ENCODE measurements at regions not wholly inside any gene's neighbourhood (a gene's known extent, or its start where the extent isn't known, plus 50 kb on each side); places are given as distances from the start of the nearest gene placed in this dataset.

- no peak for TF ChIP-seq CTCF (IDR thresholded peaks at IDR 0.05)
- no peak for TF ChIP-seq POLR2A (IDR thresholded peaks at IDR 0.05)
- TF ChIP-seq POLR2AphosphoS5 (IDR thresholded peaks at IDR 0.05), result no peak
- TF ChIP-seq EP300 (IDR thresholded peaks at IDR 0.05), result no peak
These were observed 55.2 kb upstream of the CITED2 start for GRCh38 chr6:139429580-139430145.
